ENCODE measurements at regions not wholly inside any gene's neighbourhood (a gene's known extent, or its start where the extent isn't known, plus 50 kb on each side); places are given as distances from the start of the nearest gene placed in this dataset.

GRCh38 chr10:31604646-31605170 lies 285.7 kb downstream of the ZEB1 start:
- no peak for TF ChIP-seq REST (IDR thresholded peaks at IDR 0.05; ENCODE audit: insufficient read depth in 1 of 2, low read depth in 2 of 2, low read length in 2 of 2)

GRCh38 chr10:31604096-31604495 lies 285.1 kb downstream of the ZEB1 start:
- TF ChIP-seq SIN3A (IDR thresholded peaks at IDR 0.05; ENCODE audit: borderline replicate concordance, insufficient read depth, low read length) (no peak), POLR2AphosphoS5 (IDR thresholded peaks at IDR 0.05; ENCODE audit: low read depth, low read length) (no peak), REST (IDR thresholded peaks at IDR 0.05; ENCODE audit: insufficient read depth in 1 of 2, low read depth in 2 of 2, low read length in 2 of 2) (no peak), TAF1 (IDR thresholded peaks at IDR 0.05; ENCODE audit: borderline replicate concordance, insufficient read depth, low read length) (no peak), FOXP2 (optimal IDR thresholded peaks at IDR 0.05; ENCODE audit: borderline replicate concordance, extremely low read depth, extremely low read length, insufficient read depth) (no peak)

- TF ChIP-seq REST (IDR thresholded peaks at IDR 0.05; ENCODE audit: insufficient read depth in 1 of 2, low read depth in 2 of 2, low read length in 2 of 2) (no peak), TAF1 (IDR thresholded peaks at IDR 0.05; ENCODE audit: borderline replicate concordance, insufficient read depth, low read length) (no peak), FOXP2 (optimal IDR thresholded peaks at IDR 0.05; ENCODE audit: borderline replicate concordance, extremely low read depth, extremely low read length, insufficient read depth) (no peak), POLR2AphosphoS5 (IDR thresholded peaks at IDR 0.05; ENCODE audit: low read depth, low read length) (no peak), SIN3A (IDR thresholded peaks at IDR 0.05; ENCODE audit: borderline replicate concordance, insufficient read depth, low read length) (no peak)
Measured at GRCh38 chr10:31603235-31604087, 284.4 kb downstream of the ZEB1 start.

- TF ChIP-seq POLR2AphosphoS5 (IDR thresholded peaks at IDR 0.05; ENCODE audit: low read depth, low read length) (no peak), FOXP2 (optimal IDR thresholded peaks at IDR 0.05; ENCODE audit: borderline replicate concordance, extremely low read depth, extremely low read length, insufficient read depth) (no peak), REST (IDR thresholded peaks at IDR 0.05; ENCODE audit: insufficient read depth in 1 of 2, low read depth in 2 of 2, low read length in 2 of 2) (no peak), SIN3A (IDR thresholded peaks at IDR 0.05; ENCODE audit: borderline replicate concordance, insufficient read depth, low read length) (no peak), TAF1 (IDR thresholded peaks at IDR 0.05; ENCODE audit: borderline replicate concordance, insufficient read depth, low read length) (no peak)
Measured at GRCh38 chr10:31602541-31603234, 283.7 kb downstream of the ZEB1 start.

Data from PFSK-1 (cell line).